ENCODE measurements at regions not wholly inside any gene's neighbourhood (a gene's known extent, or its start where the extent isn't known, plus 50 kb on each side); places are given as distances from the start of the nearest gene placed in this dataset.
"Not testable (repeated sequence)": the region's sequence is repeated elsewhere in the genome, so short reads cannot be mapped to it uniquely, and the experiment has no call there.

DNA sequence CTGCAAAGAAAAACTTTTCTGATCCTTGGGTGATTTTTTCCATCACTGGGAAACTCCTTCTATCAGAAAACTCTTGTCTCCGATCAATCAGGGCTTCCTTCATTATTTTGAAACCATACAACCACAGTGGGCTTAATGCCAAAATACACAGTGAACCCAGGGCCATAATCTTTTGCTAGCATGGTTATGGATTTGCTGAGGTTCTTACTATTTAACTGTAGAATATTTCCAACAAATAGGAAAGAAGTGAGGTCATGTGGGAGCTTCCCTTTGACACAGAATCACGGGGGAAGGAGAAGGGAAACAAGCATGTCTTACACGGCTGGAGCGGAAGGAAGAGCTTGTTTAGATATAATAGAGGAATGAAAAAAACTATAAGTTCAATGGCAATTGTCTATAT is 1241.7 kb downstream of the REEP3 start:
- no peaks in the 10 kb centered on the region for H3K4me1 Mint-ChIP-seq
- no peaks in the 10 kb centered on the region for H3K27me3 Mint-ChIP-seq
- H3K9me3 Mint-ChIP-seq = no peaks in the 10 kb centered on the region
- H3K4me3 Mint-ChIP-seq = no peak overlapping the region
- intact Hi-C loops (cut with micrococcal nuclease) = no loop called here
- H3K36me3 Mint-ChIP-seq (ENCODE audit: low read depth) = no peaks in the 10 kb centered on the region
- ChIA-PET POLR2A (no interaction called here), CTCF (no interaction called here)
- ATAC-seq (ENCODE audit: low read depth) = no peak
- DNase-seq = no peak
- H3K27ac Mint-ChIP-seq = no peak overlapping the region
- TF ChIP-seq CTCF (IDR thresholded peaks at IDR 0.05) = no peak

- Mint-ChIP-seq H3K4me1 (no peaks in the 10 kb centered on the region), H3K9me3 (no peaks in the 10 kb centered on the region), H3K27ac (no peak overlapping the region), H3K4me3 (no peak overlapping the region), H3K27me3 (no peaks in the 10 kb centered on the region), H3K36me3 (ENCODE audit: low read depth) (no peaks in the 10 kb centered on the region)
- intact Hi-C loops (cut with micrococcal nuclease) = no loop called here
- no peak for DNase-seq
- ChIA-PET POLR2A (no interaction called here), CTCF (no interaction called here)
- no peak for ATAC-seq (ENCODE audit: low read depth)
- no peak for TF ChIP-seq CTCF (IDR thresholded peaks at IDR 0.05)
These were observed 1244.3 kb downstream of the REEP3 start for GRCh38 chr10:64765498-64765897.

DNA sequence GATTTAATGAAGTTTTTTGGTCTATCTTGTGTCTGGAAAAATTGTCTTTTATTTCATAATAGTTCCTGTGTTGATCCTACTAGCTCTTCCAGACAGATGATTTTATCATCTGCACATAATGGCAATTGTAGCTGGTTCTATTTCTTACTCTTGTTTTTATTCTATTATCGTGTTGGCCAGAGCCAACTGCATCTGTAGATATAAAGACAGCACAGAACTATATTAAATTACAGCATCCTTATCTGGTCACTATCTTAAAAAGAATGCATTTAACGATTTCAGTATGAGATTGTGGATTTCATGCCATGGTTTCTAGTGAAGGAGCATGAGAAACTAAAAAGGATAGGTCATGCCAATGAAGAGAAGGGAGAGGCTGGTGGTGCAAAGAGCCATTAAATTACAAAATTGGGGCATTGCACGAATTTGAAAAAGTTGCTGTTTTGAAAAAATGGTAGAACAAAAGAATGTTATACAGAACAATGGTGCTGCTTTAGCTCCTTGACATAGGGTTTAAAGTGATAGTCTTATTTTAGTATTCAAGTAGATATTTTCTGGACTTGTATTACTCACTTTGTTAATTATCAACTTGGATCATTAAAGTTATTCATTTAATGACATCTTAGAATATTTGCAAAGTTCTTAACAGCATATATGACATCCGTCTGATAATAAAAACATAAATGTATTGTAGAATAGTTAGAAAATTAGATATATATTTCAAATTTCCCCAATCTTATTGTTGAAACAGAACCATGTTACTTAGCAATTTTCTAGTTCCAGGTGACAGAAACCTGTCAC is 1250.3 kb downstream of the REEP3 start:
- Mint-ChIP-seq H3K36me3 (ENCODE audit: low read depth) (no peaks in the 10 kb centered on the region), H3K27me3 (no peaks in the 10 kb centered on the region), H3K4me1 (no peaks in the 10 kb centered on the region), H3K4me3 (no peak overlapping the region), H3K27ac (no peak overlapping the region), H3K9me3 (peaks cover 2% of the 10 kb centered on the region)
- POLR2A ChIA-PET = no interaction called here
- CTCF ChIA-PET = no interaction called here
- ATAC-seq (ENCODE audit: low read depth) (no peak), DNase-seq (no peak)
- intact Hi-C loops (cut with micrococcal nuclease) = no loop called here
- no peak for TF ChIP-seq CTCF (IDR thresholded peaks at IDR 0.05)

GRCh38 chr10:64773357-64773756 is 1252.2 kb downstream of the REEP3 start:
- Mint-ChIP-seq H3K36me3 (ENCODE audit: low read depth) (no peaks in the 10 kb centered on the region), H3K9me3 (peaks cover 2% of the 10 kb centered on the region), H3K4me3 (no peak overlapping the region), H3K27me3 (no peaks in the 10 kb centered on the region), H3K27ac (no peak overlapping the region), H3K4me1 (no peaks in the 10 kb centered on the region)
- no peak for TF ChIP-seq CTCF (IDR thresholded peaks at IDR 0.05)
- POLR2A ChIA-PET = no interaction called here
- DNase-seq (no peak), ATAC-seq (ENCODE audit: low read depth) (no peak)
- CTCF ChIA-PET = no interaction called here
- intact Hi-C loops (cut with micrococcal nuclease) = no loop called here

- H3K4me1 Mint-ChIP-seq; ATAC-seq (ENCODE audit: low read depth); CTCF ChIA-PET; H3K4me3 Mint-ChIP-seq; POLR2A ChIA-PET; H3K9me3 Mint-ChIP-seq; H3K27me3 Mint-ChIP-seq; H3K27ac Mint-ChIP-seq; H3K36me3 Mint-ChIP-seq (ENCODE audit: low read depth); intact Hi-C loops (cut with micrococcal nuclease); DNase-seq: not testable (repeated sequence)
These were observed 1263.2 kb downstream of the REEP3 start for GRCh38 chr10:64784451-64784850.

DNA sequence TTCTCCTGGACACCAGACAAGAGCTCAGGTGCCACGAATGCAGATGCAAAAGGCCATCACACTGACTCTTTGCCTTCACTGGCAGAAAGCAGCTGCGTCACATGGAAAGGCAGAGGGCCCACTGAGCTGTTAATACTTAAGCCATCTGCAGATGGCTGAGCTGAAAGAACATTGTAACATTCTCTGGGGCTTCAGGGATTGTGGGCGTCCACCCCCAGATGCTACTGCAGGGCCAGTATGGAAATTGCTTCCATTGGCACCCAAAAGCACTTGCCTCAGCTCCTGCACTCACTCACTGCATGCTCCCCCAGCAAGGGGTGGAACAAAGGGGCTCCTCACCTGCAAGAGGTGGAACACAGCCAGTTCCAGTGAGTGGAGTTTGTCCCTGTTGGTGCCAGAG is 1264.6 kb downstream of the REEP3 start:
- H3K27ac Mint-ChIP-seq = no peak overlapping the region
- ChIA-PET CTCF (no interaction called here), POLR2A (no interaction called here)
- H3K4me3 Mint-ChIP-seq = no peak overlapping the region
- ATAC-seq (ENCODE audit: low read depth) (no peak), DNase-seq (no peak)
- H3K36me3 Mint-ChIP-seq (ENCODE audit: low read depth) = no peaks in the 10 kb centered on the region
- no peaks in the 10 kb centered on the region for H3K4me1 Mint-ChIP-seq
- intact Hi-C loops (cut with micrococcal nuclease) = no loop called here
- H3K9me3 Mint-ChIP-seq = peaks cover 9% of the 10 kb centered on the region
- no peak for TF ChIP-seq CTCF (IDR thresholded peaks at IDR 0.05)
- H3K27me3 Mint-ChIP-seq = no peaks in the 10 kb centered on the region
